ENCODE measurements at regions not wholly inside any gene's neighbourhood (a gene's known extent, or its start where the extent isn't known, plus 50 kb on each side); places are given as distances from the start of the nearest gene placed in this dataset.

DNA sequence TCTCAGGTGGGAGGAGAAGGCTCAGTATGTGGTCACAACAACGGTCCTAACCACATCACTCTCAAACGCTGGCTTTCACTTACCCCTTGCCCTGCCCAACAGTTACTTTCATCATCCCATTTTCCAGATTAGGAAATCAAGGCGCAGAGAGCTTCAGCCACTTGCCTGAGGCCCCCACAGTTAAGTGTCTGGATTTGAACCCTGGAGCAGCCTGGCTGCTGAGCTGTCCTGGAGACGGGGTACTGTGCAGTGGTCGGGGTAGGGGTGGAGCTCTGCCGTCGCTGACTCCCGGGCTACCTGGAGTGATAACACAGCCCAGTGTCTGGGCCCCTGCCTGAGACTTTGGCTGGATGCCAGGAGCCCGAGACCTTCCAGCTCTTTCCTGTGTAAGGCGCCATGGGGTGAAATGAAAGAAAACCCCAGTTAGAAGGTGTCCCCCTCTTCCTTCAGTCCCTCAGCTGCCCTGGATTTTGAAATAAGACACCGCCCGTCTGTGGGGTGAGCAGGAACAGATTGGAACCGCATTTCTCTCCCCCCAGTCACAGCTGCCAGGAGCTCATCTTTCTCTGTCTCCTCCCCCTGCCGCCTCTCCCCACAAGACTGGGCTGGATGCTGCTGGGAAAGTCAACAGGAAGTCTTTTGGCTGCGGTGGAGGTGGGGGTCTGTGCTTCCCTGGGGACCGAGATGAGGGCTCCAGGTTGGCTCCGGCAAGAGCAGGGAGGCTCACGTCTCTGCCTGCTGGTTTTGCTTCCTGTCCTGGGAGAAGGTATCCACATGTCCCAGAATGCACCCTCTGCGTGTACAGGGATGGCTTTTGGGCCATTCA, 280.2 kb downstream of the SEC14L1 start (continued):
- TF ChIP-seq SNRNP70 (optimal IDR thresholded peaks at IDR 0.05; ENCODE audit: low read depth, low read length) = no peak
- TF ChIP-seq NR2C2 (CRISPR knock-in tag; IDR thresholded peaks at IDR 0.05) = no peak
- TF ChIP-seq NR2C2 (tag; IDR thresholded peaks at IDR 0.05) = no peak
- TF ChIP-seq, protein P1, sequence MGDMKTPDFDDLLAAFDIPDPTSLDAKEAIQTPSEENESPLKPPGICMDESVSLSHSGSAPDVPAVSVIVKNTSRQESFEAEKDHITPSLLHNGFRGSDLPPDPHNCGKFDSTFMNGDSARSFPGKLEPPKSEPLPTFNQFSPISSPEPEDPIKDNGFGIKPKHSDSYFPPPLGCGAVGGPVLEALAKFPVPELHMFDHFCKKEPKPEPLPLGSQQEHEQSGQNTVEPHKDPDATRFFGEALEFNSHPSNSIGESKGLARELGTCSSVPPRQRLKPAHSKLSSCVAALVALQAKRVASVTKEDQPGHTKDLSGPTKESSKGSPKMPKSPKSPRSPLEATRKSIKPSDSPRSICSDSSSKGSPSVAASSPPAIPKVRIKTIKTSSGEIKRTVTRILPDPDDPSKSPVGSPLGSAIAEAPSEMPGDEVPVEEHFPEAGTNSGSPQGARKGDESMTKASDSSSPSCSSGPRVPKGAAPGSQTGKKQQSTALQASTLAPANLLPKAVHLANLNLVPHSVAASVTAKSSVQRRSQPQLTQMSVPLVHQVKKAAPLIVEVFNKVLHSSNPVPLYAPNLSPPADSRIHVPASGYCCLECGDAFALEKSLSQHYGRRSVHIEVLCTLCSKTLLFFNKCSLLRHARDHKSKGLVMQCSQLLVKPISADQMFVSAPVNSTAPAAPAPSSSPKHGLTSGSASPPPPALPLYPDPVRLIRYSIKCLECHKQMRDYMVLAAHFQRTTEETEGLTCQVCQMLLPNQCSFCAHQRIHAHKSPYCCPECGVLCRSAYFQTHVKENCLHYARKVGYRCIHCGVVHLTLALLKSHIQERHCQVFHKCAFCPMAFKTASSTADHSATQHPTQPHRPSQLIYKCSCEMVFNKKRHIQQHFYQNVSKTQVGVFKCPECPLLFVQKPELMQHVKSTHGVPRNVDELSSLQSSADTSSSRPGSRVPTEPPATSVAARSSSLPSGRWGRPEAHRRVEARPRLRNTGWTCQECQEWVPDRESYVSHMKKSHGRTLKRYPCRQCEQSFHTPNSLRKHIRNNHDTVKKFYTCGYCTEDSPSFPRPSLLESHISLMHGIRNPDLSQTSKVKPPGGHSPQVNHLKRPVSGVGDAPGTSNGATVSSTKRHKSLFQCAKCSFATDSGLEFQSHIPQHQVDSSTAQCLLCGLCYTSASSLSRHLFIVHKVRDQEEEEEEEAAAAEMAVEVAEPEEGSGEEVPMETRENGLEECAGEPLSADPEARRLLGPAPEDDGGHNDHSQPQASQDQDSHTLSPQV (IDR thresholded peaks at IDR 0.05) = no peak
- no peak for TF ChIP-seq HDGF (IDR thresholded peaks at IDR 0.05)
- no peak for TF ChIP-seq JUN (IDR thresholded peaks at IDR 0.05; ENCODE audit: borderline replicate concordance, low read depth, low read length)
- no peak for TF ChIP-seq JUN (CRISPR knock-in tag; IDR thresholded peaks at IDR 0.05; ENCODE audit: borderline replicate concordance)
- TF ChIP-seq DPF2 (IDR thresholded peaks at IDR 0.05) = no peak
- TF ChIP-seq ZNF77 (CRISPR knock-in tag; IDR thresholded peaks at IDR 0.05) = no peak
- TF ChIP-seq, protein P2, sequence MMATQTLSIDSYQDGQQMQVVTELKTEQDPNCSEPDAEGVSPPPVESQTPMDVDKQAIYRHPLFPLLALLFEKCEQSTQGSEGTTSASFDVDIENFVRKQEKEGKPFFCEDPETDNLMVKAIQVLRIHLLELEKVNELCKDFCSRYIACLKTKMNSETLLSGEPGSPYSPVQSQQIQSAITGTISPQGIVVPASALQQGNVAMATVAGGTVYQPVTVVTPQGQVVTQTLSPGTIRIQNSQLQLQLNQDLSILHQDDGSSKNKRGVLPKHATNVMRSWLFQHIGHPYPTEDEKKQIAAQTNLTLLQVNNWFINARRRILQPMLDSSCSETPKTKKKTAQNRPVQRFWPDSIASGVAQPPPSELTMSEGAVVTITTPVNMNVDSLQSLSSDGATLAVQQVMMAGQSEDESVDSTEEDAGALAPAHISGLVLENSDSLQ (IDR thresholded peaks at IDR 0.05) = peak; percentile 24; the same call in 1 of the 2 replicates
- peak; percentile 75 for TF ChIP-seq ADNP (tag; IDR thresholded peaks at IDR 0.05)
- no peak for TF ChIP-seq FOS (IDR thresholded peaks at IDR 0.05; ENCODE audit: extremely low read depth, insufficient read length)
- TF ChIP-seq, protein P3, sequence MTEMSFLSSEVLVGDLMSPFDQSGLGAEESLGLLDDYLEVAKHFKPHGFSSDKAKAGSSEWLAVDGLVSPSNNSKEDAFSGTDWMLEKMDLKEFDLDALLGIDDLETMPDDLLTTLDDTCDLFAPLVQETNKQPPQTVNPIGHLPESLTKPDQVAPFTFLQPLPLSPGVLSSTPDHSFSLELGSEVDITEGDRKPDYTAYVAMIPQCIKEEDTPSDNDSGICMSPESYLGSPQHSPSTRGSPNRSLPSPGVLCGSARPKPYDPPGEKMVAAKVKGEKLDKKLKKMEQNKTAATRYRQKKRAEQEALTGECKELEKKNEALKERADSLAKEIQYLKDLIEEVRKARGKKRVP (CRISPR knock-in tag; IDR thresholded peaks at IDR 0.05) = no peak
- no peak for TF ChIP-seq PPARD (CRISPR knock-in tag; IDR thresholded peaks at IDR 0.05)
- TF ChIP-seq SMARCE1 (IDR thresholded peaks at IDR 0.05) = no peak
- TF ChIP-seq BMI1 (IDR thresholded peaks at IDR 0.05; ENCODE audit: low read length) = no peak
- TF ChIP-seq SRF (CRISPR knock-in tag; IDR thresholded peaks at IDR 0.05) = 0 out of 4 replicates have a peak, but pooled peaks of 1 of the 2 experiments have one; percentile 22
- TF ChIP-seq, protein P4, sequence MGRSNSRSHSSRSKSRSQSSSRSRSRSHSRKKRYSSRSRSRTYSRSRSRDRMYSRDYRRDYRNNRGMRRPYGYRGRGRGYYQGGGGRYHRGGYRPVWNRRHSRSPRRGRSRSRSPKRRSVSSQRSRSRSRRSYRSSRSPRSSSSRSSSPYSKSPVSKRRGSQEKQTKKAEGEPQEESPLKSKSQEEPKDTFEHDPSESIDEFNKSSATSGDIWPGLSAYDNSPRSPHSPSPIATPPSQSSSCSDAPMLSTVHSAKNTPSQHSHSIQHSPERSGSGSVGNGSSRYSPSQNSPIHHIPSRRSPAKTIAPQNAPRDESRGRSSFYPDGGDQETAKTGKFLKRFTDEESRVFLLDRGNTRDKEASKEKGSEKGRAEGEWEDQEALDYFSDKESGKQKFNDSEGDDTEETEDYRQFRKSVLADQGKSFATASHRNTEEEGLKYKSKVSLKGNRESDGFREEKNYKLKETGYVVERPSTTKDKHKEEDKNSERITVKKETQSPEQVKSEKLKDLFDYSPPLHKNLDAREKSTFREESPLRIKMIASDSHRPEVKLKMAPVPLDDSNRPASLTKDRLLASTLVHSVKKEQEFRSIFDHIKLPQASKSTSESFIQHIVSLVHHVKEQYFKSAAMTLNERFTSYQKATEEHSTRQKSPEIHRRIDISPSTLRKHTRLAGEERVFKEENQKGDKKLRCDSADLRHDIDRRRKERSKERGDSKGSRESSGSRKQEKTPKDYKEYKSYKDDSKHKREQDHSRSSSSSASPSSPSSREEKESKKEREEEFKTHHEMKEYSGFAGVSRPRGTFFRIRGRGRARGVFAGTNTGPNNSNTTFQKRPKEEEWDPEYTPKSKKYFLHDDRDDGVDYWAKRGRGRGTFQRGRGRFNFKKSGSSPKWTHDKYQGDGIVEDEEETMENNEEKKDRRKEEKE (IDR thresholded peaks at IDR 0.05; ENCODE audit: borderline replicate concordance in 1 of 2, control insufficient read depth in 1 of 2, low read depth in 2 of 2, low read length in 1 of 2) = no peak
- no peak for TF ChIP-seq TBP (optimal IDR thresholded peaks at IDR 0.05; ENCODE audit: low read depth, low read length)
